MM.1S (cell line): ENCODE measurements at regions not wholly inside any gene's neighbourhood (a gene's known extent, or its start where the extent isn't known, plus 50 kb on each side); places are given as distances from the start of the nearest gene placed in this dataset.

Experiments
- DNase-seq: peaks from one replicate; pipeline ENCODE4 v3.0.0-alpha.2; 2015
- H2AFZ ChIP-seq: fragments of 300-600 bp; sonication (generic); 2 replicates; pipeline ENCODE4 v1.6.0; 2016; ENCODE audit warnings: antibody characterized with exemption, low read length
- H3F3A ChIP-seq: fragments of 300-600 bp; sonication (generic); 2 replicates; pipeline ENCODE4 v1.6.1; 2016; ENCODE audit warnings: mild to moderate bottlenecking, antibody characterized with exemption, low read length, moderate library complexity, mixed read lengths; ENCODE audit not compliant: insufficient read depth
- H3K27ac ChIP-seq: fragments of 300-600 bp; sonication (generic); 2 replicates; pipeline ENCODE4 v1.5.1; 2016; ENCODE audit warnings: mild to moderate bottlenecking, low read length
- H3K27me3 ChIP-seq: fragments of 300-600 bp; sonication (generic); replicated peaks from 2 replicates; pipeline ENCODE4 v1.6.0; 2016; ENCODE audit warnings: low read length; ENCODE audit not compliant: insufficient read depth
- H3K36me3 ChIP-seq: fragments of 300-600 bp; sonication (generic); replicated peaks from 2 replicates; pipeline ENCODE4 v1.6.1; 2016; ENCODE audit warnings: mild to moderate bottlenecking, low read length, mixed read lengths; ENCODE audit not compliant: insufficient read depth
- H3K4me1 ChIP-seq: fragments of 300-600 bp; sonication (generic); 2 replicates; pipeline ENCODE4 v1.6.1; 2016; ENCODE audit warnings: low read length, mixed read lengths
- H3K4me2 ChIP-seq: fragments of 300-600 bp; sonication (generic); 2 replicates; pipeline ENCODE4 v1.6.0; 2016; ENCODE audit warnings: low read depth, low read length
- H3K4me3 ChIP-seq: fragments of 300-600 bp; sonication (generic); 2 replicates; pipeline ENCODE4 v1.5.1; 2016; ENCODE audit warnings: low read length, mixed read lengths
- H3K79me2 ChIP-seq: fragments of 300-600 bp; sonication (generic); 2 replicates; pipeline ENCODE4 v1.6.1; 2016; ENCODE audit warnings: mixed run types, low read length, mixed read lengths
- H3K9ac ChIP-seq: fragments of 300-600 bp; sonication (generic); 2 replicates; pipeline ENCODE4 v1.6.1; 2016; ENCODE audit warnings: low read length, mixed read lengths
- H3K9me2 ChIP-seq: fragments of 300-600 bp; sonication (generic); replicated peaks from 2 replicates; pipeline ENCODE4 v1.6.1; 2016; ENCODE audit warnings: mild to moderate bottlenecking, low read length, mixed read lengths; ENCODE audit not compliant: insufficient read depth
- H3K9me3 ChIP-seq: fragments of 300-600 bp; sonication (generic); replicated peaks from 2 replicates; pipeline ENCODE4 v1.6.1; 2016; ENCODE audit warnings: mild to moderate bottlenecking, low read length, mixed read lengths; ENCODE audit not compliant: insufficient read depth
- H4K20me1 ChIP-seq: fragments of 300-600 bp; sonication (generic); 2 replicates; pipeline ENCODE4 v1.6.1; 2016; ENCODE audit warnings: mild to moderate bottlenecking, low read length, moderate library complexity, mixed read lengths; ENCODE audit not compliant: insufficient read depth
- CTCF ChIP-seq: fragments of 300-600 bp; sonication (generic); IDR thresholded peaks from 2 replicates; pipeline ENCODE4 v1.5.1; 2016; ENCODE audit warnings: antibody characterized with exemption, low read length, mixed read lengths
- EZH2 ChIP-seq: fragments of 300-600 bp; sonication (generic); optimal IDR thresholded peaks from 2 replicates; pipeline ENCODE3; 2017; ENCODE audit warnings: low read depth, mild to moderate bottlenecking, antibody characterized with exemption, low read length, mixed read lengths
- EZH2phosphoT487 ChIP-seq: fragments of 300-600 bp; sonication (generic); IDR thresholded peaks from 2 replicates; pipeline ENCODE4 v1.6.1; 2018; ENCODE audit warnings: antibody characterized with exemption, low read length

GRCh38 chr14:98984027-98984718 is 287.8 kb downstream of the BCL11B start:
- H3K27ac ChIP-seq = no peak overlapping the region
- no peaks in the 10 kb centered on the region for H3K79me2 ChIP-seq
- H3K36me3 ChIP-seq = no peaks in the 10 kb centered on the region
- H3K27me3 ChIP-seq = no peaks in the 10 kb centered on the region
- H3K9me3 ChIP-seq = no peaks in the 10 kb centered on the region
- H3F3A ChIP-seq = no peaks in the 10 kb centered on the region
- no peak overlapping the region for H2AFZ ChIP-seq
- H3K9me2 ChIP-seq = no peaks in the 10 kb centered on the region
- H3K9ac ChIP-seq = no peak overlapping the region
- TF ChIP-seq EZH2phosphoT487 (no peak), EZH2 (no peak), CTCF (no peak)
- H3K4me3 ChIP-seq = no peak overlapping the region
- no peaks in the 10 kb centered on the region for H3K4me1 ChIP-seq
- no peak overlapping the region for H3K4me2 ChIP-seq
- DNase-seq = no peak
- H4K20me1 ChIP-seq = no peaks in the 10 kb centered on the region

- Histone ChIP-seq H3K4me3 (no peak overlapping the region), H4K20me1 (no peaks in the 10 kb centered on the region), H3K36me3 (no peaks in the 10 kb centered on the region), H2AFZ (no peak overlapping the region), H3K4me1 (no peaks in the 10 kb centered on the region), H3K4me2 (no peak overlapping the region), H3K9me2 (no peaks in the 10 kb centered on the region), H3K9ac (no peak overlapping the region), H3K79me2 (no peaks in the 10 kb centered on the region), H3F3A (no peaks in the 10 kb centered on the region), H3K27me3 (no peaks in the 10 kb centered on the region), H3K27ac (no peak overlapping the region), H3K9me3 (no peaks in the 10 kb centered on the region)
- DNase-seq = no peak
- TF ChIP-seq CTCF = no peak
- TF ChIP-seq EZH2phosphoT487 = no peak
- no peak for TF ChIP-seq EZH2
Observed at GRCh38 chr14:98984719-98985041, 287.3 kb downstream of the BCL11B start.

- no peaks in the 10 kb centered on the region for H3K79me2 ChIP-seq
- no peak overlapping the region for H3K4me3 ChIP-seq
- no peaks in the 10 kb centered on the region for H3K27me3 ChIP-seq
- no peak overlapping the region for H3K27ac ChIP-seq
- H3K4me2 ChIP-seq = no peak overlapping the region
- no peaks in the 10 kb centered on the region for H3K4me1 ChIP-seq
- H3K9ac ChIP-seq = no peak overlapping the region
- H3K36me3 ChIP-seq = no peaks in the 10 kb centered on the region
- no peaks in the 10 kb centered on the region for H3K9me2 ChIP-seq
- TF ChIP-seq EZH2 (no peak), EZH2phosphoT487 (no peak), CTCF (no peak)
- no peaks in the 10 kb centered on the region for H4K20me1 ChIP-seq
- H2AFZ ChIP-seq = no peak overlapping the region
- no peak for DNase-seq
- H3K9me3 ChIP-seq = no peaks in the 10 kb centered on the region
- no peaks in the 10 kb centered on the region for H3F3A ChIP-seq
Observed at GRCh38 chr14:98993818-98994217, 278.2 kb downstream of the BCL11B start.
